NCI-H2227 (cell line): ENCODE measurements at regions not wholly inside any gene's neighbourhood (a gene's known extent, or its start where the extent isn't known, plus 50 kb on each side); places are given as distances from the start of the nearest gene placed in this dataset.
A peak's percentile ranks its signal among the peaks of the same experiment; 100 is the strongest.

Experiments used
- DNase-seq: peaks from one replicate; lab custom pipeline; 2025; ENCODE audit not compliant: unreplicated experiment; lab: John Stamatoyannopoulos, UW

DNA sequence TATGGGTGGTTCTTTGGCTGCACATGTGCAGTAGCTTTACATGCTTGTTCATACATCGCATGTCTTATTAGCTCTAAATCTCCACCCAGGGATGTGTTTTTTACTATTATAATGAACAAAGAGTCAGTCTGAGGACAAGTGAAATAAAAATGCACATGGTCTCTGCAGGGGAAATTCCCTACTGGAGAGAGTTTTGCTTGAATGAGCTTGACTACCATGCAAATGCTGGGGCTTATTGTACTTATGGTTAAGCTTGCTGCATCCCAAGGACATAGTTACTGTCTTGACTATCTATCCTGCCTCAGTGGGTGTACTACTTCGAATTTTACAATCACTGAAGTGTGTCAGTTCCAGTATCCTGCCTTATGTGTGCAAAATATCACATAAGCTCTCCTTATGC lies 362.7 kb downstream of the TDRD15 start:
- DNase-seq, result no peak

DNA sequence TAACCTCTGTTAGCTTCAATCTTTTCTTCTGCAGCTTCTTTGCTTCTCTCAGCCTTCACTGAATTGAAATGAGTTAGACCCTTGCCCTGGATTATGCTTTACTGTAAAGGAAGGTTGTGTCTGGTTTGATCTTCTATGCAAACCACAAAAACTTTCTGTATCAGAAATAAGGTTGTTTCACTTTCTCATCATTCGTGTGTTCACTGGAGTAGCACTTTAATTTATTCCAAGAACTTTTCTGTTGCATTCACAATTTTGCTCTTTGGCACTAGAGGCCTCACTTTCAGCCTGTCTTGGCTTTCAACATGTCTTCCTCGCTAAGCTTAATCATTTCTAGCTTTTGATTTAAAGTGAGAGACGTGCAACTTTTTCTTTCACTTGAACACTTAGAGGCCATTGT lies 365.3 kb downstream of the TDRD15 start:
- DNase-seq, result no peak

DNA sequence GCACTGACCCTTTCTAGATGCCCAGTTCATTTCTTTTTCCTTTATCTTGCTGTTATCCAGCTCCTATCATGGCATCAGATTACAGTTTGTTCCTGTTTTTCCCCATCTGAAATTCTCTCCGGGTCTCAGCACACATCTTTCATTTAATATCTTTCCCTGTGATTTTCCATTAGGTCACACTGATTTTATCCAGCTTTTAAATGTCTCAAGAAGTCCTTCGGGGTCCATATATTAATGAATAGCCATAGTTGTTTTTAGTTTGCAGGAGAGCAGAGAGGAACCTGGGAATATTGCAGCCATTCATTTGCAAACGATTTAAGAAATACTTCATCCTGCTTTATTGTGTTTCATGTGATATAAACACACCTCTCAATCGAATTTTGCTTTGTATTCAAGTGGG lies 374.2 kb downstream of the TDRD15 start:
- DNase-seq, result no peak

DNA sequence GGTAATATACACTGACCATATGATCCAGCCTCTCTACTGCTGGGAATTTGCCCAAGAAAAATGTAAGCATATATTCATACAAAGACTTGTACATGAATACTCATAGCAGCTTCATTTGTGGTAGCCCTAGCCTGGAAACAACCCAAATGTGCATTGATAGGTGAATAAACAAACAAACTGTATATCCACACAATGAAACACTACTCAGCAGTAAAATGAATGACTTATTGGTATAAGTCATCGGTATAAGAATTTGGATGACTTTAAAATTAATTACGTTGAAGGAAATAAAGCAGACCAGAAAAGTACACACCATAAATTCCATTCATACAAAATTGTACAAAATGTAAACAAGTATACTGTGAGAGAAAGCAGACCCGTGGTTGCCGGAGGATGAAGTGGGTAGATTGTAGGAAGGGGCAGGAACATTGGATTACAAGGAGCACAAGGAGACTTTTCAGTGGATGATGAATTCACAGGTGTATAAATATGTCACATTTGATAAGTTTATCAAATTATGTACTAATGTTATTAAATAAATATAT lies 376.7 kb downstream of the TDRD15 start:
- no peak for DNase-seq

DNA sequence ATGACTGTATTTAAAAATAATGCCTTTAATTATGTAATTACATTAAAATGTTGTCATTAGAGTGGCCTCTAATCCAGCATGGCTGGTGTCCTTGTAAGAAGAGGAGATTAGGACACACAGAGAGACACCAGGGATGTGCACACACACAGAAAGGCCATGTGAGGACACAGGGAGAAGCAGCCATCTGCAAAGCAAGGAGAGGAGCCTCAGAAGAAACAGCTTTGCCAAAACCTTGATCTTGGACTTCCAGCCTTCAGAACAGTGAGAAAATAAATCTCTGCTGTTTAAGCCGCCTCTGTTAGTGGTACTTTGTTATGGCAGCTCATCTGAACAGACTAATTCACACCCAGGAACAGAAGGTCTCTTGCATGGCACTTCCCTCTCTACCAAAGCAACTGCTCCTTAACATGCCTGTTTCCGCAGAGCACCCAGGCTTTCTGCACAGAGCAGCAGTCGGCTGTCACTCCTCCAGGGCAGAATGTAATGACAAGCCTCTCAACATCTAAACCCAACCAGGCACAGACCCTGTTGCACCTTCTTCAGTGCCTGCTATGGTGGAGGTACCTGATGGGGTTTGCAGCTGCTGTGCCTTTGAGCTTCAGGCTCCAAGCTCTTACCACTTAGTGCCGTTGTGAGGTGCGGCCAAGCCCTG lies 377.7 kb downstream of the TDRD15 start:
- no peak for DNase-seq

DNA sequence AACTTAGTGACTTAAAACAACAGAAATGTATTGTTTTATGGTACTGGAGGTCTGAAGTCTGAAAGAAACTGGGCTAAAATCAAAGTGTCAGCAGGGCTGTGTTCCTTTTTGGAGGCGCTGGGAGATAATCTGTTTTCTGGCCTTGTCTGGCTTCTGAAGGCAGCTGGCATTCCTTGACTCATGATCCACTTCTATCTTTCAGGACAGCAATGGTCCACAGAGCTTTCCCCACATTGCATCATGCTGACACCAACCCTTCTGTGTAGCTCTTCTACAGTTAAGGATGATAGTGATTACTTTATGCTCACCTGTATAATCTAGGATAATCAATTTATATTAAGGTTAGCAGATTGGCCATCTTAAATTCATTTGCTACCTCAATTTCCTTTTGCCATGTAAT lies 392.1 kb downstream of the TDRD15 start:
- DNase-seq, result no peak

DNA sequence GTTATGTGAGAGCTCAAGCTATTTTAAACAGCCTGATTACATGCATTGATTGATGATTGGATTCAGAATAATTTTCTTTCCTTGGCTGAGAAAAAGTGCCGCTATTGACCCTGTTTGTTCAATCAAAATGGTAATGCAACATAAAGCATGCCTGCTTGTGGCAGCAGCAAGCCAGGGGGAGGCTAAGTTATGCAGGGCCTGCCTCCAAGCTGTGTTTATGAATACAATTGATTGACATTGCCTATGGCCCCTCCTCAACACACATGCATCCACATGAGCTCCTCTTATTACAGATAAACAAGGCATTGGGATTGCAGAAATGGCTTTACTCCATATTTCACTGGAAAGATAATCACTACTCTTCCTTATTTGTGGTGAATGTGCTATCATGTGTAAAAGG lies 395.6 kb downstream of the TDRD15 start:
- DNase-seq, result peak; percentile 9

DNA sequence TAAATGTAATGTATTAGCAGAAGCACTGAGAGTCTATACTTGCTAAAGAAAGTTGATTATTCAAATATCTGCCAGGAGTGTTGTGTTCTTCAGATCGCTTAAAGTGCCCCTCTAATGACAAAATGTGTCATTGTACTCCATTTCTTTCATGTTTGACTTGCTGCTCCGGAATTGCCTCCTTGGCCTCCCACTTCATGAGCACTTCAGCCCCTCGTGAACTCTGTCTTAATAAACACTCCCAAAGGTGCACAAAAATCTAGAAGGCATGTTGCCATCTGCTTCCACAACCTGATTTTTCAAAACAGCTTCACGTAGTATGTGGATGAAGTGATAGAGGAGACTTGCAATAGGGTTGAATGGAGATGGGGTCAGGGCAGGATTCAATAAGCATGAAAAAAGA lies 396.1 kb downstream of the TDRD15 start:
- no peak for DNase-seq

DNA sequence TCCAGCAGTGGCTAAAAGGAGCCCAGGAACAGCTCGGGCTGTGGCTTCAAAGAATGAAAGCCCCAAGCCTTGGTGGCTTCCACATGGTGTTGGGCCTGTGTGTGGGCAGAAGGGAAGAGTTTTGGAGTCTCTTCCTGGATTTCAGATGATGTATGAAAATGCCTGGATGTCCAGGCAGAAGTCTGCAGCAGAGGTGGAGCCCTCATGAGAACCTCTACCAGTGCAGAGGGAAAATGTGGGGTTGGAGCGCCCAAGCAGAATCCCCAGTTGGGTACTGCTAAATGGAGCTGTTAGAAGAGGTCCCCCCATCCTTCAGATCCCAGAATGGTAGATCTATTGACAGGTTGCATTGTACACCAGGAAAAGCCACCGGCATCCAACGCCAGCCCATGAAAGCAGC lies 412.1 kb downstream of the TDRD15 start:
- no peak for DNase-seq

DNA sequence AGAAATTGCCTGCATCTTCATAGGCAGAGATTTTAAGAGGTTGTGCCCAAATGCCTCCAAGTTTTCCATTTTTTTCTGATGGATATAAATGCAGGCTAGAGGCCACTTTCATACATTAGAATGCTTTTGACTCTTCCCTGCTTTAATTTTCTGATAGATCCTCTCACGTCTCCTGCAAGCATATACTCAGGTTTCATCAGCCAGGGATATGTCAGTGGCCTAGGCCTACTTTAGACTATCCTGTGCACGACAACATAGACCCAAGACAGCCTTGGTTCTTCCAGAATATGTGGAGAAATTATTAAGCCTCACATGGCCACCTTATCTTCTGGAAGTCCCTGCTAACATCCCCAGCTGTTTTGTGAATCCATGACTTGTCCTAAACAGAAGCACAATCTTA lies 415.9 kb downstream of the TDRD15 start:
- DNase-seq, result no peak

DNA sequence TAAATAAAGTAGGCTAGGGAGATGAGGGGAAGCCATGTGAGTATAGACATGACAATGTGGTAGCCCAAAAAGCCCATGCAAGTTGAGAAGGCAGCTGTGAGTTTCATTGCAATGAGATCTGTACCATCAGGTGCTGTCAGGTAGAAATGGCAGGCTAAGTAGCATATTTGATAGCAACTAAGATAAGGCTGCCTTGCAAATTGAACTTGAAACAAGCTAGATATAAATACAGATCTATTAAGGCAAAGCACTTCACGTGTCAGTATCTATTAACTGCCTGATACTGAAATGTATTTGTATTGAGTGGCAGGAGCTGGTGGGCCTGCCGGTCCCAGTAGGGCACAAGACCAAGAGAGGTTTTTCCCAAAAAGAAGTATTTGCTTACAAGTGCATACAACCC lies 419.9 kb downstream of the TDRD15 start:
- DNase-seq, result no peak

DNA sequence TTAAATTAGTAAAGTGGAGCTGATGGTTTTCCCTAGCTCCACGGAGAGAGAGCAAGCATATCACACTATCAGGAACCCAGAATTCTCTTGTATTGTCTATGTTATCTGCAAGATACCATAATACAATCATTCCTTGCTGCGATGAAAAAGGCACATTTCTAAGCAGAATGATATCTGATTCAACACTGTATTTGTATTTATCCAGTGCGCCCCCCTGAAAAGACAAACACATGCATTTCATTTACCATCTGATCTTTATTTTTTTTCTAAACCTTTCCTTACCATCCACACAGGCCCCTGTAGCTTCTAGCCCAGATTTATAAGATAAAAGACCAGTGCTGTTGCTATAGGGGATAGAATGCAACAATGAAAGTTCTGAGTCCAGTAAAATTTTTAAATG lies 420.6 kb downstream of the TDRD15 start:
- no peak for DNase-seq

DNA sequence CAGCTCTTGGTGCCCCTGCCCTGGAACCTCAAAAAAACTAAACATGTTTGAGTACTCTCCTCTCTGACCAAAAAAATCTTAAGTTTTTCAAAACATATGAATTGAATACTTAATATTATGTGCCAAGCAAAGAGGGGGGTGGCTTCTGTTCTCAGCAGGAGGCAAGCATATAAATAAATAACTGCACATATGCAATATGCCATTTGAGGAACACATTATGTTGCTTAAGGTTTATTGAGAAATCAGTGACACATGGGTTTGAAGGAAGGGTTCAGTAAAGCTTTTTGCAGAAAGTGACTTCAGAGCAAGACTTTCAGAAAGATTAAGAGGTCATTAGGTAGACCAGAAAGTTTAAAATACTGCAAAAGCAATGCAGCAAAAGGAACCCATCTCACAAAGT lies 429.2 kb downstream of the TDRD15 start:
- DNase-seq, result no peak

DNA sequence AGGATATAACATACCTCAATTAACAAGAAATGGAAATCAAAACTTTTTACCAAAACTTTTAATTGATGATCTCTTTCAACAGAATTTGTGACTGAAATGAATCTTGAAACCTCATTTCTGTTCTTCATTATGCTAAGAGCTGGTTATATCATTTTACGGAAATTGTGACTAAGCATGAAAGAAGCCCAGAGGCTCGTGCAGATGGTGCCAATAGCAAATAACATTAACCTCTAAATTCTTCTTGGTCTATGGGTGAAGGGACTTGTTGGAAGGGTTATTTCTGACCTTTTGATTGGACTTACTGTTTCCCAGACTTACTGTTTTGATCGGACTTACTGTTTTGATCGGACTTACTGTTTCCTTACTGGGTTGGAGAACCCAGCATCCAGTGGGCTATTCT lies 435.6 kb downstream of the TDRD15 start:
- no peak for DNase-seq

DNA sequence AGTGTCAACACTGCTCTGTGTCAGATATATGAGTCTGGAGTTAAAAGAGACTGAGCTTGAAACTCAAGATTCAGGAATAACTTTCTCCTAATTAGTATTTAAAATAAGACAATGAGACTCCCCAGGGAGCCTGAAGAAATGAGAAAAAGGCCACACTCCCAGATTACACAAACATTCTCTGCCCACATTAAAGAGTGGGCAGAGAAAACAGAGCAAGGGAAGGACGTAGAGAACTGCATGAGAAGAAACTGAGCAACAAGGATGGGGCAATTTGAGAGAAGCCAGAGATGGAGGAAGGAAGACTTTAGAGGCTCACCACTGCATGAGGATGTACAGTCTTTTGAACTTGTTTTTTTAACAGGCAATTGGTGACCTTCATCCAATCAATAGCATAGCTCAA lies 438.2 kb downstream of the TDRD15 start:
- no peak for DNase-seq

DNA sequence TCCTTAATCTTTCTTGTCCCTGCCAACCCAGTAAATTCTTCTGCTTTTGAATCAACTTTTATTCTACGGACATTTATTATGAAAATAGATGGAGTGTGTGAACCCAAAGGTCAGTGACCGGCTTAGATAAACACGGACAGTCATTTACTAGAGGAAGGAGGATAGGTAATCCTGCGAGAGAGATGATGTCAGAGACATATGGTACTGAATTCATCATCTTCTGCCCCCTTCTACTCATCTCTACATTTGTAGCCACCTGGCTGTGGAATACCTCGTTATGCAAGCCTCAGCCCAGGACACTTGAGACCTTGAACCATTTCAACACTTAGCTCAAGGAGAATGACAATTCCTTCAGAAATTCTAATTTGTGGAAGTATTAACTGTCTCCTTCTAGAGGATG lies 443.6 kb downstream of the TDRD15 start:
- DNase-seq, result no peak

DNA sequence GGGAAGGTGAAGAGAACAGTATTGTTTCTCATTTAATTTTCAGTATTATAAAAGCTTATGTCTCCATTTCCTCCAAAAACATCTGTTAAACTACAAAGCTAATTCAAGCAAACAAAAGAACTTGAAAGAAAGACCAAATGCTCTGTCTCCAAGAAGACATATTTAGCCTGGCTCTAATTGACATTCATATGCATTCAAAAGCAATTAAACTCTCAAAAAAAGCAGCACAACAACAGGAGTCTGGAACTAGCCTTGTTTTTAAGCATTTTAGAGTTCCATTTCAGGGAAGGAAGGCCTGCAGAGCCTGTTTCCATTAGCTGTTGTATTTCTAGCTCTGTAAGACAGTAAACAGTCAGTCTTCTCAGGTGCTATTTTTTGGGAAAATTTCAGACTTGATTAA lies 447.9 kb downstream of the TDRD15 start:
- no peak for DNase-seq

DNA sequence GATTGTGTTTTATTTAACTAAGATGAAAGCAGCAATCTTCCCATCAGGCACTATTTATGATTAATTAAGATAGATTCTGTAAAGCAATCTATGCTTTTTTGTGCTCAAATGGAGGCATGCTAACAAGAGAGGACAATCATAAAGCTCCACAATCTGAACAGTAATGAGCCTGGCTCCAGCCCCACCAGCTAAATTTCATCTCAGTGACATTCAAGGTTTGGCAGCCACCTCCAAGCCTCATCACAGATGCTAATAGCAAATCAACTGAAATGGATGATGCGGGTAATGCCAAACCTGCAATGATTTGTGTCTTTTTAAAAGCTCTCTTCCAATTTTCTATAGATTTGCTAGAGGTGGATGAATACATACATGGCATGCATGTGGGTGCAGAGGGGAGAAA lies 456.6 kb downstream of the TDRD15 start:
- DNase-seq, result no peak

DNA sequence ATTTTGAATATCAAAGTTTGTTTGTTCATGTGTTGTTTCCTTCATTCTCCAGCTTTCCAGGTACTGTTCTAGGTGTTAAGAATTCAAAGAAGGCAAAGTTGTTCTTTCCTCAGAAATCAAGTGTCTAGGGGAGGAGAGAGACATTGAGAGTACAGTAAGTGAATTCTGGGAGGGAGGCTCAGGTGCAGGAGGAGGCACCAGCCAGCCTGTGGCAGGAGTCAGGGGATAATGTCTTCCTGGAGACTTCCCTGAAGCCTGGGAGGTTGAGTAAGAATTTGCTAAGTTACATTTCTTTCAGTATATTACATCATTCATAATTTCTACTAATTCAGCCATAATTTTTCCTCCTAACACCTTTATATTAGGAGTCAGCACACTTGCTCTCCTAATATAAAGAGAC lies 462.1 kb downstream of the TDRD15 start:
- DNase-seq, result no peak

DNA sequence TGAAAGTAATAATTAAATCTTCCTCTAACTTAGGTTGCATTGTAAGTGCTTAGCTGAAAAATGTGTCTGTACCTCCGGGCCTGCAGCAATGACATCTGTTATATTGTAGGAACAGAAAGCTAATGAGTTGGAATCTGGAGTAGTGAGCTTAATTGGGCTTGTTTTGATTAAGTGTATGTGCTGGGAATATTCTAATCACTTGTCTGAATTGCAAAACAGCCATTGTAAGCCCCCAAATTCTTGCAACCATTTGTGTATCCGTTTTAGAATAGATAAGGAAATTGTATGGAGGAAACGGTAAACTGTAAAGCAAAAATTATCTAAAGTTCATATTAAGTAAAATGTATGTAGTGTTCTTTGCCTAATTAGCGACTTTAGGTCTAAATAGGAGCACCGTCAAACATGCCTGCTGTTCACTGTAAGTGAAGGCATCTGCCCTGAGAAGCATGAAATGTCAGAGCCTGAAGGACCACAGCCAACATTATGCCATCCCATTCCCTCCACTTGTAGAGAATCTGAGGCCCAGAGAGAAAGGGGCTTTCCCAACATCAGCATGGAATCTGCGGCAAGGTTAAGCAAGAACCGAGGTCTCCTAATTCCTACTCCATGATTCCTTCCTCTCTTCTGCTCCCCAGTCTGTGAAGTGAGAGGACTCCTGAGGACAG lies 466.4 kb downstream of the TDRD15 start:
- no peak for DNase-seq

DNA sequence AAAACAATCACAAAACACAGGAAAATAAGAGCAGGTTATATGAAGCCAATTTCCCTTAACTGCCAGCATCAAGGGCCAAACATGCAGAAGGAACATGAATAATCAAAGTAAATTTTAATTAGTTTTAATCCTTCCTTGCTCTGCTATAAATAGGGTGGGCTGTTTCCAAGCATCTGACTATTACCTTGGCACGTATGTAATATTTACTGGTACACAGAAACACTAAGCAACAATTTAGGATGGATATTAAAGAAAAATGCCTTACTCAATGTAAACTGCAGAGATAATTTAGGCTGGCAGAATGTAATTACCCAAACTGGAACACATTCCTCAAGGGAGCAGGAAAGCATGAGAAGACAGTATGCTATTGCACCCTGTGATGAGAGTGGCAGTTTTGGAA lies 468.2 kb downstream of the TDRD15 start:
- DNase-seq, result no peak

DNA sequence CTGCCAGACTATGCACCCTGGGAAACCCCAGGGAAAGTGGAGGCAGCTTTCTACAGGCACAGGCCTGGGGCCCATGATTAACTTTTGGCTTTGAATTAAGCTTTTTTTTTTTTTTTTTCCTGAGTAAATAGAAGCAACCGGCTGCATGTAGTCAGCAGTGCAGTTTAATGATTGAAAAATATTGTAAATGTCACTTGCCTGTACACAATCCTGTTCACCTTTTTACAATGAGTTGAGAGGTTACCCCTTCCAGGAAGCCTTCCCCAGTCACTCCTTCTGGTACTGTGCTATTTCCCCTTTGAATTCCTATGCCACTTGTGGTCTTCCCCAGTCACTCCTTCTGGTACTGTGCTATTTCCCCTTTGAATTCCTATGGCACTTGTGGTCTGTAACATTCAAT lies 475.6 kb downstream of the TDRD15 start:
- no peak for DNase-seq

DNA sequence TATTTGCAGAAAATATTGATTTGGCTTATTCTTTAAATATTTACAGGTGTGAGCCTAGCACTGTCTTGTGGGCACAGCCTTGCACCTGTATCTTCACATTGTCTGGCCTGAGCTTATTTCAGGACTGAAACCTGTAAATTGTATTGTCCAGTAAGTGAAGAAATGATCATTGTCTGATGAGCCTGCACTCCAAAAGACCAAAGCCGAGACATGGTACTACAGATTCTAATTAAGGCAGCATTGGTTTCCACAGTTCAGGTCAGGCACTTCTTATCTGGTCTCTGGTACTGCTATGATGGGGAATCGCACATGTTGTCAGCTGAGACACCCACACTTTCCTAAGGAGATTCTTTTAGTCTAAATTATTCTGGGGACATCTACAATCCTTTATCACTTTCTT lies 479.0 kb downstream of the TDRD15 start:
- DNase-seq, result no peak
